SU-DHL-6 (cell line): ENCODE measurements at regions not wholly inside any gene's neighbourhood (a gene's known extent, or its start where the extent isn't known, plus 50 kb on each side); places are given as distances from the start of the nearest gene placed in this dataset.

ENCODE experiments used
- H2AFZ ChIP-seq: fragments of 200-600 bp; sonication (generic); 2 replicates; pipeline ENCODE4 v1.6.1; 2014; ENCODE audit warnings: low read depth, mild to moderate bottlenecking, moderate library complexity, mixed read lengths, antibody characterized with exemption, low read length; ENCODE audit not compliant: severe bottlenecking
- H3F3A ChIP-seq: fragments of 200-600 bp; shearing (Covaris generic); 2 replicates; pipeline ENCODE4 v1.6.0; 2016; ENCODE audit warnings: antibody characterized with exemption, mild to moderate bottlenecking; ENCODE audit not compliant: insufficient read depth
- H3K27ac ChIP-seq: fragments of 200-600 bp; sonication (generic); 2 replicates; pipeline ENCODE4 v1.5.1; 2016; ENCODE audit warnings: low read depth, mild to moderate bottlenecking, low read length, moderate library complexity, mixed read lengths
- H3K27me3 ChIP-seq: fragments of 200-600 bp; sonication (generic), shearing (Covaris generic); 2 replicates; pipeline ENCODE4 v1.6.0; 2014; ENCODE audit warnings: mild to moderate bottlenecking, low read length
- H3K36me3 ChIP-seq: fragments of 200-600 bp; sonication (generic); 2 replicates; pipeline ENCODE4 v1.6.1; 2014; ENCODE audit warnings: mild to moderate bottlenecking, low read length, mixed read lengths
- H3K4me2 ChIP-seq: fragments of 300-600, 200-600 bp; shearing (Covaris generic), sonication (generic); 2 replicates; pipeline ENCODE4 v1.6.0; 2014; ENCODE audit warnings: low read length, low read depth, mild to moderate bottlenecking; ENCODE audit not compliant: poor library complexity, severe bottlenecking
- H3K4me3 ChIP-seq: fragments of 200-600 bp; sonication (generic); 2 replicates; pipeline ENCODE4 v1.5.1; 2014; ENCODE audit warnings: antibody characterized with exemption, low read length, mild to moderate bottlenecking, mixed read lengths; ENCODE audit not compliant: insufficient read depth, poor library complexity, severe bottlenecking
- H3K79me2 ChIP-seq: fragments of 200-600 bp; sonication (generic); 2 replicates; pipeline ENCODE4 v1.6.1; 2014; ENCODE audit warnings: mild to moderate bottlenecking, low read length, moderate library complexity; ENCODE audit not compliant: insufficient read depth
- H3K9ac ChIP-seq: fragments of 200-600 bp; sonication (generic); 2 replicates; pipeline ENCODE4 v1.7.0; 2014; ENCODE audit warnings: mild to moderate bottlenecking, low read length
- H3K9me2 ChIP-seq: fragments of 200-600 bp; sonication (generic); replicated peaks from 2 replicates; pipeline ENCODE4 v1.6.1; 2014; ENCODE audit warnings: low read length; ENCODE audit not compliant: insufficient read depth
- H3K9me3 ChIP-seq: fragments of 200-600 bp; sonication (generic); 2 replicates; pipeline ENCODE4 v1.6.1; 2014; ENCODE audit warnings: low read length, mixed read lengths; ENCODE audit not compliant: insufficient read depth
- H4K20me1 ChIP-seq: fragments of 200-600 bp; sonication (generic); 2 replicates; pipeline ENCODE4 v1.6.1; 2014; ENCODE audit warnings: low read depth, mild to moderate bottlenecking, antibody characterized with exemption, low read length, moderate library complexity, mixed read lengths
- EZH2phosphoT487 ChIP-seq: fragments of 200-600 bp; sonication (generic), shearing (Covaris generic); conservative IDR thresholded peaks from 2 replicates; pipeline ENCODE4 v1.6.1; 2018; ENCODE audit warnings: mild to moderate bottlenecking, antibody characterized with exemption, low read length, moderate library complexity, mixed read lengths
- TF ChIP-seq, protein P1 (sequence below): fragments of 200-600 bp; sonication (generic); IDR thresholded peaks from one replicate; pipeline ENCODE4 v1.5.1; 2017; ENCODE audit warnings: antibody characterized with exemption, mild to moderate bottlenecking, low read length, moderate library complexity; ENCODE audit not compliant: insufficient read depth, poor library complexity, severe bottlenecking

DNA sequence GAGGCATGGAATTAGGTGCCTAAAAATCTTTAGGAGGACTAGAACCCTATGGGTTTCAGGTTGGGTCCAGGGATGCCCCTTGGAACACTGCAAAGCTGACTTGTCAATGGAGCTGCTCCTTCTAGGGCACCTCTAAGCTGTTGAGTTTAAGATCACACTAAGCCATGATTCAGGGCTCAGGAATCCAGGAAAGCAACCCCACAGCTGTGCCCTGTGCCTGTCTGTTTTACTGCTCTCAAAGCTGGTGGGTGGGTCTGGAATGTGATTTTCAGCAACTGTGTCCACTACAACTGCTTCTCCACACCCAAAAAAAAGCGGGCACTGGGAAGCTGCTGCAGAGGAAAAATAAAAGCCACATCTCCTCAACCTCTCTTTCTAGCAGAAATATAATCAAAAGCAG, 310.4 kb upstream of the MOCS1 start:
- no peak overlapping the region for H3K27ac ChIP-seq
- no peaks in the 10 kb centered on the region for H3F3A ChIP-seq
- TF ChIP-seq, protein P1, sequence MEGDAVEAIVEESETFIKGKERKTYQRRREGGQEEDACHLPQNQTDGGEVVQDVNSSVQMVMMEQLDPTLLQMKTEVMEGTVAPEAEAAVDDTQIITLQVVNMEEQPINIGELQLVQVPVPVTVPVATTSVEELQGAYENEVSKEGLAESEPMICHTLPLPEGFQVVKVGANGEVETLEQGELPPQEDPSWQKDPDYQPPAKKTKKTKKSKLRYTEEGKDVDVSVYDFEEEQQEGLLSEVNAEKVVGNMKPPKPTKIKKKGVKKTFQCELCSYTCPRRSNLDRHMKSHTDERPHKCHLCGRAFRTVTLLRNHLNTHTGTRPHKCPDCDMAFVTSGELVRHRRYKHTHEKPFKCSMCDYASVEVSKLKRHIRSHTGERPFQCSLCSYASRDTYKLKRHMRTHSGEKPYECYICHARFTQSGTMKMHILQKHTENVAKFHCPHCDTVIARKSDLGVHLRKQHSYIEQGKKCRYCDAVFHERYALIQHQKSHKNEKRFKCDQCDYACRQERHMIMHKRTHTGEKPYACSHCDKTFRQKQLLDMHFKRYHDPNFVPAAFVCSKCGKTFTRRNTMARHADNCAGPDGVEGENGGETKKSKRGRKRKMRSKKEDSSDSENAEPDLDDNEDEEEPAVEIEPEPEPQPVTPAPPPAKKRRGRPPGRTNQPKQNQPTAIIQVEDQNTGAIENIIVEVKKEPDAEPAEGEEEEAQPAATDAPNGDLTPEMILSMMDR, result no peak
- TF ChIP-seq EZH2phosphoT487, result no peak
- no peak overlapping the region for H3K4me2 ChIP-seq
- no peaks in the 10 kb centered on the region for H3K36me3 ChIP-seq
- H3K4me3 ChIP-seq, result no peak overlapping the region
- H2AFZ ChIP-seq, result no peak overlapping the region
- H3K27me3 ChIP-seq, result no peaks in the 10 kb centered on the region
- no peaks in the 10 kb centered on the region for H3K79me2 ChIP-seq
- H4K20me1 ChIP-seq, result no peaks in the 10 kb centered on the region
- no peaks in the 10 kb centered on the region for H3K9me3 ChIP-seq
- no peaks in the 10 kb centered on the region for H3K9me2 ChIP-seq
- H3K9ac ChIP-seq, result no peak overlapping the region

DNA sequence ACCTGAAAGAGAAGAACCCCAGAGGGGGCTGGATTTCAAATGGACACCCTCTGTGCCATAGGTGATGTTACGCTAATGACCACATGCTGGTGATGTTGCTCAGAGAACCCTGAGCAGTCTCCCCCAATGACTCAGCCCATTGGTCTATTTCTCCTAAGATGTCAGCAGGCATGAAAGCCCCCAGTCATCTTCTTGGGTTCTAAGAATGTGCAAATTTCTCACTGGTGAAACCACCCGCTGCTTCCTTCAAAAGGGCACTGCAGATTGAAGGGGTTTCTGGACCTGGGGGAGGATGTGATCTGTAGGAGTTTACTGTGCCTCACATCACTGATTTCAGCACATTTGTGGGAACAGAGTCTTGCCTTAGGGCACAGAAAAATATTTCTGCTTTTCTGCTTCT, 298.4 kb upstream of the MOCS1 start:
- no peaks in the 10 kb centered on the region for H4K20me1 ChIP-seq
- no peak overlapping the region for H3K9ac ChIP-seq
- H3K27me3 ChIP-seq, result no peaks in the 10 kb centered on the region
- no peaks in the 10 kb centered on the region for H3K9me2 ChIP-seq
- H3K4me2 ChIP-seq, result no peak overlapping the region
- no peaks in the 10 kb centered on the region for H3F3A ChIP-seq
- no peaks in the 10 kb centered on the region for H3K36me3 ChIP-seq
- H2AFZ ChIP-seq, result no peak overlapping the region
- H3K27ac ChIP-seq, result no peak overlapping the region
- H3K4me3 ChIP-seq, result no peak overlapping the region
- no peaks in the 10 kb centered on the region for H3K79me2 ChIP-seq
- TF ChIP-seq, protein P1, result no peak
- no peak for TF ChIP-seq EZH2phosphoT487
- H3K9me3 ChIP-seq, result no peaks in the 10 kb centered on the region

DNA sequence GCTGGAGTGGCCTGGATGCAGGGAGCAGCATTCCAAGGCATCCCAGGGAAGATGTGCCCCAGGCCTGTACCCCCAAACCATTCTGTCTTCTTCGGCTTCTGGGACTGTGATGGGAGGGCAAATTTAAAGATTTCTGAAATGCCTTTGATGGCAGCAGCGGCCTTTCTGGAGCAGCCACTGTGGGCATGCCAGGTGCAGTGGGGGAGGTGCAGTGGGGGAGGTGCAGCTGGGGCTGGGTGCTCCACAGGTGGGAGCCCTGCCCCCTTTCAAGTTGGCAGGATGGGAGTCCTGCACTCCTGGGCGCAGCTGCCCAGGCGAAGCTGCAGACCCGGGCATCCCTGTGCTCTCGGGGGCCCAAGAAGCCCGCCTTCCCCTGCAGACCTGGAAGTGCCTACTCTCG, 293.5 kb upstream of the MOCS1 start:
- H3K9me2 ChIP-seq, result no peaks in the 10 kb centered on the region
- H3K79me2 ChIP-seq, result no peaks in the 10 kb centered on the region
- H2AFZ ChIP-seq, result no peak overlapping the region
- H3K27ac ChIP-seq, result no peak overlapping the region
- no peak for TF ChIP-seq EZH2phosphoT487
- TF ChIP-seq, protein P1, result no peak
- no peak overlapping the region for H3K4me3 ChIP-seq
- no peak overlapping the region for H3K9ac ChIP-seq
- no peak overlapping the region for H3K4me2 ChIP-seq
- no peaks in the 10 kb centered on the region for H4K20me1 ChIP-seq
- H3F3A ChIP-seq, result no peaks in the 10 kb centered on the region
- H3K36me3 ChIP-seq, result no peaks in the 10 kb centered on the region
- peaks cover 5% of the 10 kb centered on the region; the same call in 1 of the 2 replicates for H3K9me3 ChIP-seq
- H3K27me3 ChIP-seq, result no peaks in the 10 kb centered on the region
